LNCAP (cell line): ENCODE measurements at regions not wholly inside any gene's neighbourhood (a gene's known extent, or its start where the extent isn't known, plus 50 kb on each side); places are given as distances from the start of the nearest gene placed in this dataset.

Experiments
- TF ChIP-seq, protein P1 (sequence below): fragments of 450-650 bp; IDR thresholded peaks from 2 replicates; pipeline ENCODE4 v1.5.1; 2017; ENCODE audit warnings: mild to moderate bottlenecking

DNA sequence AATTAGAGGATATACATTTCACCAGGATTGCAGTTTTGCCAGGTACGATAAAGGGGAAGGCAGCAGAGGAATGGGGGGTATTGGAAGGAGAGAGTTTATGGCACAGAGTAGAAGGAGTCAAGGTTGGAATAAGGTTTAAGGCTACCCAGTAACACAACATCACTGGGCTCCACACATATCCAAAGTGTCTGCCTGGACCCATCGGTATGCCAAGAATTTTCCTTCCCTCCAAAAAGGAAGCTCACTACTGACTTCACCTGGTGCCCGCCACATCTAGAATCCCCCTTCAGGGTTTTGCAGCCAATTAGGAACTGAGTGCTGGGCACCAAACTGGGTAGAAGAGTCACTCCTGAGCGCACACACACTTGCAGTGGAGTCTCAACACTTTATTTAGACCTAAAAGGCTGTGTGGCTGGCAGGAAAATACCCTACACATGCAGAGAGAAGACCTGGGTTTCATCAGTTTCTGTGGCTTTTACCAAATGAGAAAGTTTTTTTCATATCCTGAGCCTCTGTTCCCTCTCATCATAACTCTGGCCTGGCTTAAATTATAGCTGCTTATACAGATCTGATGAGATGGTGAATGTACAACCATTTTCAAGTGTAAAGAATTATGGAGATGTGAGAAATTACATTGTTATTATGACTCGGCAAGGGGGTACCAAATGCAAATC, 190.8 kb upstream of the LPP start:
- TF ChIP-seq, protein P1, sequence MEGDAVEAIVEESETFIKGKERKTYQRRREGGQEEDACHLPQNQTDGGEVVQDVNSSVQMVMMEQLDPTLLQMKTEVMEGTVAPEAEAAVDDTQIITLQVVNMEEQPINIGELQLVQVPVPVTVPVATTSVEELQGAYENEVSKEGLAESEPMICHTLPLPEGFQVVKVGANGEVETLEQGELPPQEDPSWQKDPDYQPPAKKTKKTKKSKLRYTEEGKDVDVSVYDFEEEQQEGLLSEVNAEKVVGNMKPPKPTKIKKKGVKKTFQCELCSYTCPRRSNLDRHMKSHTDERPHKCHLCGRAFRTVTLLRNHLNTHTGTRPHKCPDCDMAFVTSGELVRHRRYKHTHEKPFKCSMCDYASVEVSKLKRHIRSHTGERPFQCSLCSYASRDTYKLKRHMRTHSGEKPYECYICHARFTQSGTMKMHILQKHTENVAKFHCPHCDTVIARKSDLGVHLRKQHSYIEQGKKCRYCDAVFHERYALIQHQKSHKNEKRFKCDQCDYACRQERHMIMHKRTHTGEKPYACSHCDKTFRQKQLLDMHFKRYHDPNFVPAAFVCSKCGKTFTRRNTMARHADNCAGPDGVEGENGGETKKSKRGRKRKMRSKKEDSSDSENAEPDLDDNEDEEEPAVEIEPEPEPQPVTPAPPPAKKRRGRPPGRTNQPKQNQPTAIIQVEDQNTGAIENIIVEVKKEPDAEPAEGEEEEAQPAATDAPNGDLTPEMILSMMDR, result no peak

DNA sequence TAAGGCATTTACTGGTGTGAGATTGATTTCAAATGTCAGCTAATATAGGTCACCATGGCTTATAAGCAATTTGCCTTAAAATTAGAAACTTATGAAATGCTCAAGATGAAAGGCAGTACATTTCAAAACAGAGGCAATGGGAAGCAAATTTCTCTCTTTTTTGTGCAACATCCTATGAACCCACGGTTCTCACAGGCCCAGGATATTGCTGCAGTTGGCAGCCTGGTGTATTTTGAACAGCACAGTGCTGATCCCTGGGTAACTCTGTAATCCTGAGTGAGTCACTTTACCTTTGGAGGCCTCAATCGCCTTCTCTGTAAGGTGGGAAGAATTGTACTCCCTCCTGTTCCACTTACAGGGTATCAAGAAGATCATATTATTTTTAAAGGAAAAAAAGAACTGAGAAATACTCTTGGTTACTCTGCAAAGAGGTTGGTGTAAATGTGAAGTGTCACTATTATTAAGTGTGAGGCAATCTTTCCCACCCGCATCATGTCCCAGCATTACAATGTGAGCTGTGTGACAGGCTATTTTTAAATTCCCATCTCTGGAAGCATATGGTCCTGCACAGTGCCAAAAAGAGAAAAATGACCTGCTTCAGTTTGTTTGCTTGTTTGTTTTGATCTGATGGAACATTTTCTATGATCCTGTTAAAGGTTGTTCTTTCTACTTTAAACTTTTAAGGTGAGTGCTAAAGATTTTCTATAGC, 190.1 kb upstream of the LPP start:
- TF ChIP-seq, protein P1, result no peak

DNA sequence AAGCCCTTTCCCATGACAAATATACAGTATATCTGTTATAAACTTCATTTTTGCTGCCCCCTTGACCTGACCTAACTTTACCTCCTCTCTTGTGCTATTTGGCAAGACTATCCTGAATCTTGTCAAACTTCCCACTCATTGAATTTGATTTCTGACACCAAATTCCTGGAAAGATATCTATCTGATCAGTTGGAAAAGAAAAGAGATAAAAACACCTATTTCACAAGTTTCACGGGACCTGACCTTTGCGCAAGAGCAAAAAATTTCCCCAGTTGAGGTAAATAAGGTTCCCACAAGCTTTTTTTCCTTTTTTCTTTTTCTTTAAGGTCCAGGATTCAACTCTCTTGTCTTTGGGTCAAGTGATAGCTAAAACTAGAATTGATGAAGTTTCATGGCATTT, 189.2 kb upstream of the LPP start:
- TF ChIP-seq, protein P1, result no peak

DNA sequence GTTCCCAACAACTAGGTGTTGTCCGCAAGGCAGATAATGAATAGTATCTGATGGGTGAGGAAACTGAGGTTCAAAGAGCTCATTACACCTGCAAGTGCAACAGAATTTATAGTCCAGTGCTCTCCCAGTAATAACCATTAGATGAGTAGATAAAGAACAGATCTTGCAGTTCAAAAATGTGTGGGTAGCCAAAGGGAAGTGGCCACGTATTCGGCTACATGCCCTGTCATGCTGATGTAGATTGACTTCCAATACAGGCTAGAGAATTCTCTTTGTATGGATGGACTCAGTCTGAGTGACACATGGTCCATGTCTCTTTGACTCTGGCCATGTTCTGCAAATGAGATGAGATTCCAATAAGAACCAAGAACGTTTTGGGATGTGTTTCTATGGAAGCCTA, 187.9 kb upstream of the LPP start:
- TF ChIP-seq, protein P1, result no peak

DNA sequence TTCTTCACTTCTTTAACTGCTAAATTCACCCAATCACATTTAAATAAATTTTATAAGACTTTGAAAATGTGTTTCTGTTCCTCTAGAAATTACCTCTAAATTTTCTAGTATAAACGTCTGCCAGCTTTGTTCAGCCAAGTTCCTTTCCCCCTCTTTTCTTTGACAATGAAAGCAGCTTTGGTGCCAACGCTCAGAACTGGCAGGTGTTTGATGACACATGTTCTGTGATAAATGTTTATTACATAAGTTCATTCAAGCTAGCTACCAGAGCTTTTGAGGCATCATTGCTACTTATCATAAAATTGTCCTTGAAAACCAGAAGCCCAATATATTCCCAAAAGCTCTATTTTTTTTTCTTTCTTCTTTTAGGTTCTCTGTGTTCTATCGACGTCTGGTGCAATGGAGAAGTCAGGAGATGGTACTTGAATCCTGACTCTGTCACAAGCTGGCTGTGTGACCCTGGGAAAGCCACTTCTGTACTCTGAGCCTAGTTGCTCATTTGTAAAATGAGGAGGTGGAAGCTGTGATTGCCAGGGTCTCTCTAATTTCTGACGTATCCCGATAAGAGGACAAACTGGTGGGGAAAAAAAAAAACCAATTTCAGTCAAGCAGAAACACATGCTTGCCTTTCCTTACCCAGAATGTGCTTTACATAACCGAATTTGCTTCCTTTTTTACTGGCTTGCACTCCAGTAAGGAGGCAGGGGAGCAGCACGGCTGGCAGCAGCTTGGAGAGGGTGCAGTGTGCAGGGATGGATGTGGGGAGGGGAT, 187.1 kb upstream of the LPP start:
- TF ChIP-seq, protein P1, result no peak

DNA sequence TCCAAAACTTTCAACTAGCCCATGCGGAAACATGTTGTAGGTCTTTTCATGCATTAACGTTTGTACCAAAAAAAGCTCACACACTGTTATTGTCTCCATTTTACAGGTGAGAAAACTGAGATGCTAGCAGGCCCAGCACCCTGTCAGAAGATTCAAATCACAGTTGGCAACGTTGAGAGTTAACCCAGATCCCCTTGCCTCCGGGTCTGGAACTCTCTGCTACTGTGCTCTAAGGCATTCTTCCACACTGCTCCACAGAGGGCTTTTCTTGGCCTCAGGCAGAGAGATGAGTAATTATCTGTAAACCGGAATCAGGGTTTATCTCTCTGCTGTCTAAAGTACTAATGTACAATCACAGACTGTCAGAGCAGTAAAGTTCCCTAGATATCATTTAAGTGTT, 186.0 kb upstream of the LPP start:
- TF ChIP-seq, protein P1, result no peak

DNA sequence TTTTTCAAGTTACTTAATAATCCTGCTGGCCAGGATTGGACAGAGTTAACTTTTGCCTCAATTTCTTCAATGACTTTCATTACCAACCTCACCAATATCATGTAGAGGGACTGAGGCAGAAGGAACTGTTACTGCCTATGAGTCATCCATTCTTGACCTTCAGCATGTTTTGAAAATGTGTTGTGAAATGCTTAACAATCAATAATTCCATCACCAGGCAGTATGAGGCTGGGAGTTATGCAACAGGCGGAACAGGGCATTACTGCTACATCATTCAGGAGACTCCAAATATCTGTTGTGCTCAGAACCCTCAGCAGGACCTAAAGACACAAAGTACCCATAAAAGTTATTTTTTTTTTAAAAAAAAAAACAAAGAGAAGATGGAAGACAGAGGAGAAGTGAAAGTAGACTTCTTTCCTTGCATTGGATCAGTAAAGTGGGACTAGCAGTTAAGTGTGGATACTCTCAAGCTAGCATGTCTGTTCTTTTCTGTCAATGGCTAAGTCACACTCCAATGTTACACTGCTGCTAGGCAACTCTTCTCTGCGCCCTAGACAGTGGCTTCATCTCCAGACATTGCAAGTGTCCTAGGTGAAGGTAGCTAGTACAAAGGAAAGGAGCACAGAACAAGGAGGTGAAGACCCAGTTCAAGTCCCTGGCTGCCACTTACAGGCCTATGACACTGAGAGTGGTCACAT, 184.9 kb upstream of the LPP start:
- TF ChIP-seq, protein P1, result no peak
